Hematopoietic multipotent progenitor cell treated with erythropoietin and hydrocortisone succinate and interleukin-3 and kit ligand, for 17 days (in vitro differentiated cells): ENCODE measurements at regions not wholly inside any gene's neighbourhood (a gene's known extent, or its start where the extent isn't known, plus 50 kb on each side); places are given as distances from the start of the nearest gene placed in this dataset.
A peak's percentile ranks its signal among the peaks of the same experiment; 100 is the strongest.
"Not testable (repeated sequence)": the region's sequence is repeated elsewhere in the genome, so short reads cannot be mapped to it uniquely, and the experiment has no call there.

ENCODE experiments used
- DNase-seq: peaks from one replicate; pipeline ENCODE4 v3.0.0-alpha.2; 2015; ENCODE audit warnings: low spot score

- no peak for DNase-seq
These were observed 66.6 kb downstream of the TNFAIP3 start for GRCh38 chr6:137933696-137934095.

GRCh38 chr6:137936798-137937197 is 69.7 kb downstream of the TNFAIP3 start:
- DNase-seq: no peak

GRCh38 chr6:137937834-137938233 is 70.8 kb downstream of the TNFAIP3 start:
- DNase-seq: no peak

GRCh38 chr6:137938770-137939379 is 71.8 kb downstream of the TNFAIP3 start:
- DNase-seq: no peak

GRCh38 chr6:137941995-137942394 is 74.9 kb downstream of the TNFAIP3 start:
- DNase-seq: no peak

GRCh38 chr6:137942736-137943135 is 75.7 kb downstream of the TNFAIP3 start:
- no peak for DNase-seq

GRCh38 chr6:137944381-137944780 is 77.3 kb downstream of the TNFAIP3 start:
- DNase-seq: not testable (repeated sequence)

- peak; percentile 36 for DNase-seq
These were observed 77.9 kb downstream of the TNFAIP3 start for GRCh38 chr6:137944793-137945498.

GRCh38 chr6:137949686-137950390 is 82.8 kb downstream of the TNFAIP3 start:
- no peak for DNase-seq

GRCh38 chr6:137950581-137950980 is 83.5 kb downstream of the TNFAIP3 start:
- no peak for DNase-seq

GRCh38 chr6:137951064-137951597 is 84.1 kb downstream of the TNFAIP3 start:
- no peak for DNase-seq

- DNase-seq: no peak
These were observed 85.2 kb downstream of the TNFAIP3 start for GRCh38 chr6:137952247-137952646.

GRCh38 chr6:137953761-137954160 is 86.7 kb downstream of the TNFAIP3 start:
- no peak for DNase-seq

- no peak for DNase-seq
These were observed 87.2 kb downstream of the TNFAIP3 start for GRCh38 chr6:137954253-137954652.

- DNase-seq: no peak
These were observed 89.0 kb downstream of the TNFAIP3 start for GRCh38 chr6:137956098-137956488.

GRCh38 chr6:137957471-137957870 is 90.4 kb downstream of the TNFAIP3 start:
- DNase-seq: no peak

- no peak for DNase-seq
These were observed 91.9 kb downstream of the TNFAIP3 start for GRCh38 chr6:137958811-137959565.

GRCh38 chr6:137962725-137963124 is 95.7 kb downstream of the TNFAIP3 start:
- no peak for DNase-seq

- DNase-seq: no peak
These were observed 97.8 kb downstream of the TNFAIP3 start for GRCh38 chr6:137964876-137965275.

- no peak for DNase-seq
These were observed 100.8 kb downstream of the TNFAIP3 start for GRCh38 chr6:137967689-137968454.

GRCh38 chr6:137968455-137968804 is 101.4 kb downstream of the TNFAIP3 start:
- no peak for DNase-seq

- no peak for DNase-seq
These were observed 101.8 kb downstream of the TNFAIP3 start for GRCh38 chr6:137968901-137969300.
